SH-SY5Y (cell line): ENCODE measurements at regions not wholly inside any gene's neighbourhood (a gene's known extent, or its start where the extent isn't known, plus 50 kb on each side); places are given as distances from the start of the nearest gene placed in this dataset.

Source experiments
- GATA2 ChIP-seq: IDR thresholded peaks from 2 replicates; pipeline ENCODE4 v1.6.1; 2011; ENCODE audit warnings: mild to moderate bottlenecking, low read depth, low read length
- GATA3 ChIP-seq: IDR thresholded peaks from 2 replicates; pipeline ENCODE4 v1.6.1; 2011; ENCODE audit warnings: low read depth, mild to moderate bottlenecking, low read length, moderate library complexity

- no peak for TF ChIP-seq GATA3
- no peak for TF ChIP-seq GATA2
Observed at GRCh38 chr6:49322861-49323260, 140.2 kb downstream of the MMUT start.
